ENCODE measurements at regions not wholly inside any gene's neighbourhood (a gene's known extent, or its start where the extent isn't known, plus 50 kb on each side); places are given as distances from the start of the nearest gene placed in this dataset.

DNA sequence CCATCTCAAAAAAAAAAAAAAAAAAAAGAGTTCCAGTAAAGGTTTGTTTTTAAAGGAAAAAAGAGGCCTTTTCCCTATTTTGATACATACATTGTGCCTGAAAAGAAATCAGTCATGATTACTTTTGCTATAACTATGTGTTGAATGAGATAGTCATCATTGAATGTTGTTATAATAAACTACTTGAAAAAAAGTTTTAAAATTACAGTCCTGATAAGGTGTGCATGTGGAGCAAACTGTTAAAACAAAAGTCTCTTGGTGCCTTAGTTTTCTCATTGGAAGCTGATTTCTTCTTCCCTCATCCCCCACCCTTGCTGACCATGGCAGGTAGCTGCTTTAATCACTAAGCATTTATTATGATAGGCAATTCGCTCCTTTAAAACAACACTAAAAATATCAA, 172.3 kb upstream of the TBCA start:
- DNase-seq (ENCODE audit: low read depth in 1 of 2, low spot score in 1 of 2) = no peak

DNA sequence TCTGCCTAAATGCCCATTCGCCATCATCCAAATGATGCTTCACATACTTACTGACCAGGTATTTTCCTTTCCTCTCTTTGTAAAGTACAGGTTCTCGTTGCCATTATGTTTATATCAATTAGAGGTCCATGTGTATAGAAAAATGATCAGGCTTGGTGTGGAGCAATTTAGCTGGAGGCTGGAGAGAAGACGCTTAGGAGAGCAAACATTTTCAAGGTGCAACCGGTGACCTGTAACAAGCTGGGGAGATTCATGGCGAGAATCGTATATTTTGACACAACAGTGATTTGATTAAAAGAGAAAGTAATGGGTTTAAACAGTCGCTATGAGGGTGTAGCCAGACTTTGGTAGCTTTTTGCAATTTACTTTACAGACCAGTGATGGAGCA, 170.9 kb upstream of the TBCA start:
- DNase-seq (ENCODE audit: low read depth in 1 of 2, low spot score in 1 of 2) = no peak

DNA sequence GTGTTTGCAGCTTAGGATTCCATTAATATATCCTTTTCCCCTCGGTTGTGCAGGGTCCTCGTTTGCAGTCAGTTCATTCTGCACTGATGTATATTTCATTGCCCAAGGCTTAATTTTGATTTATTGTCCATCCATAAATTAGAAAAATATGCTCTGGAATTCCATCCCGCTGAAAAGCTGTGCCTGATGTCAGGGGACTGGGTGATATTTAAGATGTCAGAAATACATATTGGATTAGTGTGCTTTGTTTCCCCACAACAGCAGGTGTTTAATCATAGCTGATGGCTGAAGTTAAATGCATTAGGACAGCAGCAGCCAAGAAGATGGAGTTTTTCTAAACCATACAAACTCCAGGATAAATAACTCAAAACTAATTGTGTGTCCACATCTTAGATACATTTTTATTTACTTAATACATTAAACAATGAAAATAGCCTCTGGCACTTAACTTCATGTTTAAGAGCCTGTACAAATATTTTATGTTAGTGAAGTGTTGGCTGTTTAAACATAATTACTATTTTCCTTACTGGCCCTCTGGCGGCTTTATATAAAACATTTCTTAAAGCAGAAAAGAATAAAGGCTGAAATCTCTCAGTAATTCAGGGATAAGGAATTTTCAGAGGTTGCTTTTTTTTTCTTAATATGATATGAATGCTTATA, 170.4 kb upstream of the TBCA start:
- DNase-seq (ENCODE audit: low read depth in 1 of 2, low spot score in 1 of 2) = no peak

- no peak for DNase-seq (ENCODE audit: low read depth in 1 of 2, low spot score in 1 of 2)
Measured at GRCh38 chr5:77945874-77946273, 169.7 kb upstream of the TBCA start.

DNA sequence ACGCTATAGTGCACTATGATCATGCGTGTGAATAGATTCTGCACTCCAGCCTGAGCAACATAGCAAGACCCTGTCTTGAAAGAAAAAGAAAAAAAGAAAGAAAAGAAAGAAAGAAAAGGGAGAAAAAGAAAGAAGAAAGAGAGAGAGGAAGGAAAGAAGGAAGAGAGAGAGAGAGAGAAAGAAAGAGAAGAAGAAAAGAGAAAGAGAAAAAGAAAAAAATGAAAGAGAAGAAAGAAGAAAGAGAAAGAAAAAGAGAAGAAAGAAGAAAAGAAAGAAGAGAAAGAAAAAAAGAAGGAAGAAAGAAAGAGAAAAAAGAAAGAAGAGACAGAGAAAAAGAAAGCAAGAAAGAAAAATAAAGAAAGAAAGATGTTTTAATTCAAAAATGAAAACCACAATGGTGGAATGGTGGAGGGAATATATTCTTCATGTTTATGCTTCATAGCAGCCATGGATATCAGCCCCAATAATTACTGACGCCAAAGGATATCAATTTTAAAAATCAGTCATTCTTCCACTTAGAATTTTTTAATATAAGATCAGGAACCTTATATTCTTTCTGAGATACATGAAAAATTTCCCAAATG, 168.7 kb upstream of the TBCA start:
- no peak for DNase-seq (ENCODE audit: low read depth in 1 of 2, low spot score in 1 of 2)

DNA sequence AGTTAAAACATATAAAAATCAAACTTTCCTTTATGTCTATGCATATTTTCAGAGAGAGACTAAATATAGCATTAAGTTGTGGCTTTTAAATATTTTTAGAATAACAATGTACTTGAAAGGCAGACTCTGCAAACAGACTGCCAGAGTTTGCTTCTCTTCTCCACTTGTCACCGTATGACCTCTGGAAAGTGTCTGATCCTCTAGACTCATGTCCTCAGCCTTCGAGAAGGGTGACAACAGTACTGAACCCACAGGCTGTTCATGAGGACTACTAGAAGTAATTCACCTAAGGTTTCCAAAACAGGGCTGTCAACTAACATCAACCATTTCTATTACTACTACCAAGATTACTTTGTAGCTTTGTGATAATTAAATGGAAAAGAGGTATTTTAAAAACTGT, 167.7 kb upstream of the TBCA start:
- no peak for DNase-seq (ENCODE audit: low read depth in 1 of 2, low spot score in 1 of 2)

DNA sequence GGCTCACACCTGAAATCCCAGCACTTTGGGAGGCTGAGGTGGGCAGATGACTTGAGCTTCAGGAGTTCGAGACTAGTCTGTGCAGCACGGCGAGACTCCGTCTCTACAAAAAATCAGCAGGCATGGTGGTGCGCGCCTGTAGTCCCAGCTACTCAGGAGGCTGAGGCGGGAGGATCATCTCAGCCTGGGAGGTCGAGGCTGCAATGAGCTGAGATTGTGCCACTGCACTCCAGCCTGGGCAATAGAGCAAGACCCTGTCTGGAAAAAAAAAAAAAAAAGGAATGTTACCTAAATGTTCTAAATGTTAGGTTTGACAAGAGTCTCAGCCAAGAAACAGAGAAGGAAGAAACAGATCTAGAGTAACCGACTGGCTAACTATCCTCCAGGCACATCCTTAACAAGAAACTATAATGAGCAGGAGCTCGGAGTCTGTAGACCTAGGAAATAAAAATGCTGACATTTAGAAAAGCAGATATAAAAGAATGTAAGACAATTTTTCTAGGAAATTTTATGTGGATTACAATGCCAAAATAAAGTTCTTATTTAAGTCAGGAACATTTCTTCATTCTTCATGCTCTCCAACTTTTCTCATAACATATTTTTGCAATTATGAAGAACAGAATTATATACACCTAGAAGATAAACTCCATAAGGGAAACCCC, 166.6 kb upstream of the TBCA start:
- DNase-seq (ENCODE audit: low read depth in 1 of 2, low spot score in 1 of 2) = no peak

DNA sequence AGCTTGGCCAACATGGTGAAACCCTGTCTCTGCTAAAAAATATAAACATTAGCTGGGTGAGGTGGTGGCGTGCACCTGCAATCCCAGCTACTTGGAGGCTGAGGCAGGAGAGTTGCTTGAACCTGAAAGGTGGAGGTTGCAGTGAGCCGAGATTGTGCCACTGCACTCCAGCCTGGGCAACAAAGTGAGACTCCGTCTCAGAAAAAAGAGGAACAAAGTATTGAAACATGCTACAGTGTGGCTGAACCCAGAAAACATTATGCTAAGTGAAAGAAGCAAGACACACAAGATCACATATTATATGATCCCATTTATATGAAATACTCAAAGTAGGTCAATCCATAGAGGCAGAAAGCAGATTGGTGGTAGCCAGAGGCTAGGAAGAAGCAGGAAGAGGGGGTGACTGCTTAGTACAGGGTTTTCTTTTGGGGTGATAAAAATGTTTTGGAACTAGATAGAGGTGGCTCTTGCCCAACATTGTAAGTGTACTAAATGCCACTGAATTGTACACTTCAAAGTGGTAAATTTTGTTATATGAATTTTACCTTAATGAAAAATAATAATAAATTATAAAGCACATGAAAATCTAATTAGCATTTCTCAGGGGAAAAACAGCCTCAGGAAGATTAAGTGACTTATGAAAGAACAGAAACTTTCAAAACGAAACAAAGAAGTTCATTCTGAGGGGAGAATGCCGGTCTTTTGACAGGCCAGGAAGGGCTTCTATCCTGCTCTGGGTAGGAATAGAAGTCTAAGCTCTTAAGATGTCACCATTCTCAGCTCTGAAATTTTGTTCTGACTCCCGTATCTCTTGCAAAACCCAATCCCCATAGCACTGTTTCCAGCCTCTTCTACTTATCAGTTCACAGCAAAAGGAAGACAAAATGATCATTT, 161.1 kb upstream of the TBCA start:
- no peak for DNase-seq (ENCODE audit: low read depth in 1 of 2, low spot score in 1 of 2)

GRCh38 chr5:77936365-77936693, 160.2 kb upstream of the TBCA start:
- DNase-seq (ENCODE audit: low read depth in 1 of 2, low spot score in 1 of 2) = no peak

- no peak for DNase-seq (ENCODE audit: low read depth in 1 of 2, low spot score in 1 of 2)
Measured at GRCh38 chr5:77935506-77936364, 159.6 kb upstream of the TBCA start.

GRCh38 chr5:77928776-77929300, 152.7 kb upstream of the TBCA start:
- DNase-seq (ENCODE audit: low read depth in 1 of 2, low spot score in 1 of 2) = no peak

DNA sequence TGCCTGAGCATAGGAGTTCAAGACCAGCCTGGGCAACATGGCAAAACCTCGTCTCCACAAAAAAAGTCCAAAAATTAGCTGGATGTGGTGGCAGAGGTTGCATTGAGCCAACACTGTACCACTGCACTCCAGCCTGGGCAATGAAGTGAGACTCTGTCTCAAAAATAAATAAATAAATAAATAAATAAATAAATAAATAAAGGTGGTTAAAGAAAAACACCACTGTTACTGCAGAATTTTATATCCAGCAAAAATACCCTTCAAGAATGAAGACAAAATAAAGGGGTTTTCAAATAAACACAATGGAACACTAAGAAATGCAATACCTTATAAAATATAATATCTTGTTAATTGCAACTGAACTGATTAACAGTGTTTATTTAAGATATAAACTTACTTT, 150.2 kb upstream of the TBCA start:
- DNase-seq (ENCODE audit: low read depth in 1 of 2, low spot score in 1 of 2) = no peak

GRCh38 chr5:77925503-77925902, 149.4 kb upstream of the TBCA start:
- DNase-seq (ENCODE audit: low read depth in 1 of 2, low spot score in 1 of 2) = no peak

DNA sequence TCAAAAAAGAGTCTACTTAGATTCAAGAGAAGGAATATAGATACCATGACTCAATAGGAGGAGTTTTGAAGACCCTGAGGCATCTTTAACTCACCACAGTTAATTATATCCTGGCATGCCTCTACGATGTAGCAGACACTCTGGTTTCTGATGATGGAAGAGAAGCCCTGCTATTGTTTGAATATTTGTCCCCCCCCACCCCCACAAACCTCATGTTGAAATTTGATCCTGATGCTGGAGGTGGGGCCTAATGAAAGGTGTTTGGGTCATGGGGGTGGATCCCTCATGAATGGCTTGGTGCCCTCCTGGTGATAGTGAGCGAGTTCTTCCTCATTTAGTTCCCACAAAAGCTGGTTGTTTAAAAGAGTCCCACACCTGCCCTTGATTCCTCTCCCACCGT, 147.9 kb upstream of the TBCA start:
- DNase-seq (ENCODE audit: low read depth in 1 of 2, low spot score in 1 of 2) = no peak

- no peak for DNase-seq (ENCODE audit: low read depth in 1 of 2, low spot score in 1 of 2)
Measured at GRCh38 chr5:77923666-77924065, 147.5 kb upstream of the TBCA start.

DNA sequence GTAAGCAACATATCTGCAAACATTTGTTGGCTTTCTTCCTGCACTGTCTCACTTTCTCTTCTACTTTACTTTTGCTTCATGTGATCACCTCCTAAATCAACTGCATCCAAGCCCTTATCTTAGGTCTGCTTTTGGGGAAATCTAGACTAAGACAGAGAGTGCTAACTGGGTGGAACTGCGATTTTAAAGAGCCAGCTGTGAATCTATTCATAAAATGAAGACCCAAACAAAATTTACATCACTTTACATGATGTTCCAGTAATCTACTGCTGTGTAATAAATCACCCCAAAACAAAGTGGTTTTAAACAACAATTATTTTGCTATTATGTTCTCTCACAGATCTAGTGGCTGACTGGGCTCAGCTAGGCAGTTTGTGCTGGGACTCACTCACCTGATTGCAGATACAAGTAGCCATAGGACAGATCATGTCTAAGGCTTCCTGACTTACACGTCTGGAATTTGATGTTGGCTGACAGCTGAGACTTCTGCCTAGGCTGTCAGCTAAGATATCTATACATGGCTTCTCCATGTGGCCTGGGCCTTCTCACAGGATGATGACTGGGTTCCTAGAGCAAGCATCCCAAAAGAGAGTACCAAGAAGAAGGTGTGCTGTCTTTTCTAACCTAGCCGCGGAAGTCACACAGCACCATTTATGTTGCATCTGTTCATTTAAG, 145.1 kb upstream of the TBCA start:
- no peak for DNase-seq (ENCODE audit: low read depth in 1 of 2, low spot score in 1 of 2)

- DNase-seq (ENCODE audit: low read depth in 1 of 2, low spot score in 1 of 2) = no peak
Measured at GRCh38 chr5:77920359-77921058, 144.4 kb upstream of the TBCA start.

- no peak for DNase-seq (ENCODE audit: low read depth in 1 of 2, low spot score in 1 of 2)
Measured at GRCh38 chr5:77915346-77915745, 139.2 kb upstream of the TBCA start.

DNA sequence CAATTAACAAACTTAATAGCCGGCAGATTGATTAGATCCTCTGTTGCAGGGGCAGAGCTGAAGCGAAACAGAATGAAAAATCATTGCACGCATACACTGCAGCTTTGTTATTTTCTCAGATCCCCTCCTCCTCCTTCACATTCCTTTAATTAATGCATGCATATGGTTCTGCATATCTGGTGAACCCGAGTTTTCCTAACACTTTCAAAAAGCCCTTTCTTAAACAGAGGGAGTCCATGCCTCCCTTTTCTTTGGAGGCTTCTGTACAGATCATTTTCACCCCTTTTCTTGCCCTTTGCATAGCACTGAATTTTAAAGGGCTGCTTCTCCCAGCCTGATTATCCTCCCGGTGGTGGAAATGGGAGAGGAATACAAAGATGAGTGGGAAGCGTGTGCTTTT, 136.6 kb upstream of the TBCA start:
- no peak for DNase-seq (ENCODE audit: low read depth in 1 of 2, low spot score in 1 of 2)
